Gastrocnemius medialis (tissue), 4 donors: ENCODE measurements at regions not wholly inside any gene's neighbourhood (a gene's known extent, or its start where the extent isn't known, plus 50 kb on each side); places are given as distances from the start of the nearest gene placed in this dataset.

Source experiments
- ATAC-seq, 2 donors: fragments of 150-250 bp; one replicate each; pipeline ENCODE4 v1.9.1; 2016
- DNase-seq, 2 donors: peaks; one replicate each; pipeline ENCODE4 v3.0.0-alpha.2; 2019
- H3K27ac ChIP-seq, 4 donors: fragments of 200-600 bp; sonication (generic); 1 replicate in 1 of 4; 2 replicates in 3 of 4; pipeline ENCODE4 v1.5.1; 2016 to 2018; ENCODE audit warnings: mild to moderate bottlenecking in 2 of 4, moderate library complexity in 1 of 4
- H3K27me3 ChIP-seq, 3 donors: fragments of 200-600 bp; sonication (generic) in 2 of 3; 1 replicate in 1 of 3; 2 replicates in 2 of 3; pipeline versions ENCODE4 v1.5.1 to v1.6.0; 2016 to 2019; ENCODE audit warnings: mild to moderate bottlenecking in 1 of 3, moderate library complexity in 1 of 3
- H3K36me3 ChIP-seq, 2 donors: fragments of 200-600 bp; sonication (generic) in 1 of 2; one replicate each; pipeline ENCODE4 v1.5.1; 2017 to 2018
- H3K4me1 ChIP-seq, 2 donors: fragments of 200-600 bp; sonication (generic) in 1 of 2; one replicate each; pipeline ENCODE4 v1.5.1; 2016 to 2017; ENCODE audit warnings: mild to moderate bottlenecking in 2 of 2
- H3K4me3 ChIP-seq, 4 donors: fragments of 200-600 bp; sonication (generic) in 3 of 4; 1 replicate in 1 of 4; 2 replicates in 3 of 4; pipeline ENCODE4 v1.5.1; 2016 to 2019; ENCODE audit warnings: mild to moderate bottlenecking in 2 of 4
- H3K9me3 ChIP-seq, 3 donors: fragments of 200-600 bp; sonication (generic) in 2 of 3; 1 replicate in 1 of 3; 2 replicates in 2 of 3; pipeline ENCODE4 v1.5.1; 2016 to 2019
- CTCF ChIP-seq, 5 experiments: fragments of 450-650 bp in 3 of 5; fragments of 200-600 bp in 2 of 5; sonication (generic) in 2 of 5; IDR thresholded peaks in 4 of 5; conservative IDR thresholded peaks in 1 of 5; 1 replicate in 4 of 5; 2 replicates in 1 of 5; pipeline ENCODE4 v1.5.1; 2016 to 2019; ENCODE audit warnings: antibody characterized with exemption in 5 of 5, mild to moderate bottlenecking in 3 of 5, moderate library complexity in 3 of 5
- in situ Hi-C, 4 donors: fragments of 200-750 bp; cut with MboI; loops; one replicate each; pipeline versions ENCODE4 v1.15.0 to v1.8.0; 2017; ENCODE audit warnings: low sequenced_read_pairs in 4 of 4
- intact Hi-C: fragments of 100-400 bp; cut with DNase I; formaldehyde crosslinking; loops from one replicate; pipeline ENCODE4 v1.15.1; 2023; ENCODE audit warnings: low total_unique reads

- no peaks in the 10 kb centered on the region for H3K36me3 ChIP-seq
- no peaks in the 10 kb centered on the region for H3K27me3 ChIP-seq
- intact Hi-C loops (no loop called here), in situ Hi-C loops (loop anchor here in 1 of 4 donors (25.0 kb wide), 1 partner anchor 359 kb away; the partner anchor contains the start of gene ARL4C)
- no peaks in the 10 kb centered on the region for H3K4me1 ChIP-seq
- DNase-seq (no peak), ATAC-seq (no peak)
- no peak overlapping the region for H3K4me3 ChIP-seq
- H3K27ac ChIP-seq, result no peak overlapping the region
- no peaks in the 10 kb centered on the region for H3K9me3 ChIP-seq
- TF ChIP-seq CTCF (IDR thresholded peaks at IDR 0.05 in 4 of 5, conservative IDR thresholded peaks at IDR 0.05 in 1 of 5), result no peak
Observed at GRCh38 chr2:234128606-234129005, 78.1 kb downstream of the SPP2 start.
